Activated B cell treated with CpG ODN at 0.5 μM for 24 hours (primary cell): ENCODE measurements at regions not wholly inside any gene's neighbourhood (a gene's known extent, or its start where the extent isn't known, plus 50 kb on each side); places are given as distances from the start of the nearest gene placed in this dataset.
"Not testable (repeated sequence)": the region's sequence is repeated elsewhere in the genome, so short reads cannot be mapped to it uniquely, and the experiment has no call there.

Experiments
- ATAC-seq: fragments of 200-7000 bp; cut with Tn5 transposase; one replicate; pipeline ENCODE4 v1.10.0; 2021; ENCODE audit warnings: low read depth, mild to moderate bottlenecking, moderate library complexity
- CTCF ChIA-PET: fragments of 350-600 bp; sonication (Branson Sonifier 250); formaldehyde crosslinking; loops from one replicate; lab custom pipeline; 2021; ENCODE audit warnings: antibody characterized with exemption; lab: Charles Lee
- POLR2A ChIA-PET: fragments of 350-600 bp; sonication (Branson Sonifier 250); formaldehyde crosslinking; loops from one replicate; lab custom pipeline; 2021; ENCODE audit warnings: antibody characterized with exemption; lab: Charles Lee
- DNase-seq: peaks from one replicate; pipeline ENCODE4 v3.0.0; 2022
- H3K27ac Mint-ChIP-seq: one replicate; pipeline ENCODE4 v1.8.0; 2020; ENCODE audit warnings: mixed read lengths
- H3K27me3 Mint-ChIP-seq: one replicate; pipeline ENCODE4 v1.8.0; 2021; ENCODE audit warnings: mixed read lengths
- H3K36me3 Mint-ChIP-seq: one replicate; pipeline ENCODE4 v1.8.0; 2021; ENCODE audit warnings: low read depth, mixed read lengths
- H3K4me1 Mint-ChIP-seq: one replicate; pipeline ENCODE4 v1.8.0; 2021; ENCODE audit warnings: mixed read lengths
- H3K4me3 Mint-ChIP-seq: one replicate; pipeline ENCODE4 v1.8.0; 2020; ENCODE audit warnings: mild to moderate bottlenecking, mixed read lengths
- H3K9me3 Mint-ChIP-seq: one replicate; pipeline ENCODE4 v1.8.0; 2020; ENCODE audit warnings: mixed read lengths
- CTCF ChIP-seq: fragments of 200-600 bp; IDR thresholded peaks from one replicate; pipeline ENCODE4 v1.8.0; 2022; ENCODE audit warnings: antibody characterized with exemption, mild to moderate bottlenecking
- intact Hi-C: fragments of 100-400 bp; cut with micrococcal nuclease; formaldehyde crosslinking; loops from one replicate; pipeline ENCODE4 v1.15.1; 2024

GRCh38 chr20:1818247-1818840 is 76.9 kb upstream of the SIRPA start:
- Mint-ChIP-seq H3K27ac (no peak overlapping the region), H3K4me1 (peaks cover 21% of the 10 kb centered on the region), H3K27me3 (no peaks in the 10 kb centered on the region), H3K36me3 (no peaks in the 10 kb centered on the region), H3K4me3 (no peak overlapping the region), H3K9me3 (peaks cover 15% of the 10 kb centered on the region)
- TF ChIP-seq CTCF: no peak
- POLR2A ChIA-PET: no interaction called here
- intact Hi-C loops: no loop called here
- ATAC-seq: no peak
- CTCF ChIA-PET: interaction anchor here (1.4 kb wide), 1 partner anchor 16 kb away, joined by 3 read pairs; no protein-coding TSS in a partner anchor
- no peak for DNase-seq

GRCh38 chr20:1817577-1818211 is 77.5 kb upstream of the SIRPA start:
- intact Hi-C loops: no loop called here
- Mint-ChIP-seq H3K27me3 (no peaks in the 10 kb centered on the region), H3K36me3 (no peaks in the 10 kb centered on the region), H3K9me3 (peaks cover 12% of the 10 kb centered on the region), H3K4me1 (peaks cover 21% of the 10 kb centered on the region), H3K4me3 (no peak overlapping the region), H3K27ac (no peak overlapping the region)
- ATAC-seq (no peak), DNase-seq (no peak)
- CTCF ChIA-PET: no interaction called here
- POLR2A ChIA-PET: interaction anchor here (0.6 kb wide), 1 partner anchor 137 kb away, joined by 5 read pairs; no protein-coding TSS in a partner anchor
- no peak for TF ChIP-seq CTCF

GRCh38 chr20:1816384-1817381 is 78.5 kb upstream of the SIRPA start:
- H3K27me3 Mint-ChIP-seq: no peaks in the 10 kb centered on the region
- H3K27ac Mint-ChIP-seq: no peak overlapping the region
- peaks cover 4% of the 10 kb centered on the region for H3K9me3 Mint-ChIP-seq
- no peak overlapping the region for H3K4me3 Mint-ChIP-seq
- intact Hi-C loops: no loop called here
- no peaks in the 10 kb centered on the region for H3K36me3 Mint-ChIP-seq
- DNase-seq (no peak), ATAC-seq (no peak)
- POLR2A ChIA-PET: no interaction called here
- no peak for TF ChIP-seq CTCF
- CTCF ChIA-PET: no interaction called here
- H3K4me1 Mint-ChIP-seq: peaks cover 29% of the 10 kb centered on the region

GRCh38 chr20:1815502-1816085 is 79.6 kb upstream of the SIRPA start:
- intact Hi-C loops: no loop called here
- H3K36me3 Mint-ChIP-seq: no peaks in the 10 kb centered on the region
- CTCF ChIA-PET: no interaction called here

GRCh38 chr20:1814861-1815260 is 80.3 kb upstream of the SIRPA start:
- H3K36me3 Mint-ChIP-seq, H3K4me3 Mint-ChIP-seq, H3K9me3 Mint-ChIP-seq, DNase-seq, intact Hi-C loops, POLR2A ChIA-PET, H3K27me3 Mint-ChIP-seq, H3K27ac Mint-ChIP-seq, ATAC-seq: not testable (repeated sequence)
- CTCF ChIA-PET: interaction anchor here (0.7 kb wide), 1 partner anchor 13 kb away, joined by 3 read pairs; no protein-coding TSS in a partner anchor
- peaks cover 43% of the 10 kb centered on the region for H3K4me1 Mint-ChIP-seq

More at GRCh38 chr20:1815502-1816085, 79.6 kb upstream of the SIRPA start:
- Mint-ChIP-seq H3K9me3 (no peaks in the 10 kb centered on the region), H3K27ac (no peak overlapping the region), H3K4me3 (no peak overlapping the region), H3K27me3 (no peaks in the 10 kb centered on the region), H3K4me1 (peaks cover 40% of the 10 kb centered on the region)
- TF ChIP-seq CTCF: no peak
- DNase-seq (no peak), ATAC-seq (no peak)
- POLR2A ChIA-PET: no interaction called here
